T-helper 2 cell (primary cell): ENCODE measurements at regions not wholly inside any gene's neighbourhood (a gene's known extent, or its start where the extent isn't known, plus 50 kb on each side); places are given as distances from the start of the nearest gene placed in this dataset.
"Not testable (repeated sequence)": the region's sequence is repeated elsewhere in the genome, so short reads cannot be mapped to it uniquely, and the experiment has no call there.

Source experiments
- DNase-seq, 5 experiments: peaks; one replicate each; pipeline versions ENCODE4 v3.0.0 to v3.0.0-alpha.2; 2012 to 2022

GRCh38 chr14:49946320-49947141 lies 53.6 kb downstream of the ARF6 start:
- peak in 2 of 5 experiments; percentile 6 to 68 for DNase-seq

GRCh38 chr14:49947506-49947905 lies 54.6 kb downstream of the ARF6 start:
- DNase-seq, result no peak

GRCh38 chr14:49950275-49951228 lies 57.7 kb downstream of the ARF6 start:
- DNase-seq, result no peak

- no peak for DNase-seq
Measured at GRCh38 chr14:49951229-49951607, 58.3 kb downstream of the ARF6 start.

- no peak for DNase-seq
Measured at GRCh38 chr14:49951691-49952345, 58.9 kb downstream of the ARF6 start.

- DNase-seq, result no peak
Measured at GRCh38 chr14:49953196-49953595, 60.3 kb downstream of the ARF6 start.

GRCh38 chr14:49954171-49954631 lies 61.3 kb downstream of the ARF6 start:
- DNase-seq, result no peak

GRCh38 chr14:49955024-49955423 lies 62.1 kb downstream of the ARF6 start:
- no peak for DNase-seq

- no peak for DNase-seq
Measured at GRCh38 chr14:49957089-49957852, 64.4 kb downstream of the ARF6 start.

GRCh38 chr14:49959822-49960408 lies 67.0 kb downstream of the ARF6 start:
- DNase-seq, result peak in 1 of 5 experiments; percentile 21

- no peak for DNase-seq
Measured at GRCh38 chr14:49960453-49960852, 67.6 kb downstream of the ARF6 start.

GRCh38 chr14:49961270-49962222 lies 68.7 kb downstream of the ARF6 start:
- DNase-seq, result no peak

- peak in 1 of 5 experiments; percentile 47 for DNase-seq
Measured at GRCh38 chr14:49962621-49963020, 69.7 kb downstream of the ARF6 start.

GRCh38 chr14:49965068-49965651 lies 72.3 kb downstream of the ARF6 start:
- not testable (repeated sequence) for DNase-seq

- DNase-seq, result no peak
Measured at GRCh38 chr14:49966304-49966809, 73.5 kb downstream of the ARF6 start.

- DNase-seq, result no peak
Measured at GRCh38 chr14:49966971-49967630, 74.2 kb downstream of the ARF6 start.

- no peak for DNase-seq
Measured at GRCh38 chr14:49969961-49970360, 77.1 kb downstream of the ARF6 start.

- peak in 1 of 5 experiments; percentile 54 for DNase-seq
Measured at GRCh38 chr14:49970474-49971147, 77.7 kb downstream of the ARF6 start.
